Large intestine (tissue), 3 donors: ENCODE measurements at regions not wholly inside any gene's neighbourhood (a gene's known extent, or its start where the extent isn't known, plus 50 kb on each side); places are given as distances from the start of the nearest gene placed in this dataset.

ENCODE experiments used
- DNase-seq, 2 donors: peaks; one replicate each; pipeline versions ENCODE4 v3.0.0 to v3.0.0-alpha.2; 2013
- H3K27ac ChIP-seq: one replicate; pipeline ENCODE4 v1.5.1; 2013; ENCODE audit warnings: low read length
- H3K27me3 ChIP-seq: 2 replicates; pipeline ENCODE4 v1.6.1; 2013; ENCODE audit warnings: low read length; ENCODE audit not compliant: control insufficient read depth, insufficient read depth
- H3K36me3 ChIP-seq: 2 replicates; pipeline ENCODE4 v1.6.1; 2013; ENCODE audit warnings: low read length; ENCODE audit not compliant: control insufficient read depth, insufficient read depth
- H3K4me1 ChIP-seq: one replicate; pipeline ENCODE4 v1.6.1; 2013; ENCODE audit warnings: low read length; ENCODE audit not compliant: control insufficient read depth, insufficient read depth
- H3K4me3 ChIP-seq: one replicate; pipeline ENCODE4 v1.5.1; 2013; ENCODE audit warnings: low read length
- H3K9me3 ChIP-seq: one replicate; pipeline ENCODE4 v1.6.1; 2013; ENCODE audit warnings: mild to moderate bottlenecking, low read depth, low read length, moderate library complexity; ENCODE audit not compliant: control insufficient read depth
- WGBS: methylation state at CpG from one replicate; pipeline ENCODE4 v1.1.5; 2013; ENCODE audit warnings: low lambda C conversion rate; ENCODE audit not compliant: insufficient coverage; 5-methylcytosine and 5-hydroxymethylcytosine counted together

DNA sequence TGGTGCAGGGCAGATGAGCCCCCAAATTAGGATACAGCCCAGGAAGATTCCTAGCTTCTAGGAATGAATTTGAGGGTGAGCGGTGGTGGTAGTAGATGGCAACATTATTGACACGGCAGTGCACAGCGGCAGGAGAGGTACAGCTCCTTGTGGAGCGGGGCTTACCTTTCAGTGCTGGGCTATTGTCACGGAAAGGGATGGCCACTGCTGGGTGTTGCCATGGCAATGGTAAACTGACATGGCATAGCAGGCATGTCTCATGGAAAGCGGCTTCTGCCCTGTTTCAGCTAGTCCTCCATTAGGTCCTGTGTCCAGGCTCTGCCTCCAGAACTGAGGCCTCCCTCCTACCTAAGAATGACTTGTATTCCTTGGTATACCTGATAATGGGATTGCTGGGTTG, 81.8 kb upstream of the WDR1 start:
- H3K4me3 ChIP-seq = no peak overlapping the region
- H3K4me1 ChIP-seq = no peaks in the 10 kb centered on the region
- H3K36me3 ChIP-seq = no peaks in the 10 kb centered on the region
- H3K27me3 ChIP-seq = no peaks in the 10 kb centered on the region
- H3K9me3 ChIP-seq = no peaks in the 10 kb centered on the region
- H3K27ac ChIP-seq = no peak overlapping the region
- peak in 1 of 2 donors; percentile 0 for DNase-seq
- no CpG with 5 or more reads among the region's 6 CpGs for WGBS

DNA sequence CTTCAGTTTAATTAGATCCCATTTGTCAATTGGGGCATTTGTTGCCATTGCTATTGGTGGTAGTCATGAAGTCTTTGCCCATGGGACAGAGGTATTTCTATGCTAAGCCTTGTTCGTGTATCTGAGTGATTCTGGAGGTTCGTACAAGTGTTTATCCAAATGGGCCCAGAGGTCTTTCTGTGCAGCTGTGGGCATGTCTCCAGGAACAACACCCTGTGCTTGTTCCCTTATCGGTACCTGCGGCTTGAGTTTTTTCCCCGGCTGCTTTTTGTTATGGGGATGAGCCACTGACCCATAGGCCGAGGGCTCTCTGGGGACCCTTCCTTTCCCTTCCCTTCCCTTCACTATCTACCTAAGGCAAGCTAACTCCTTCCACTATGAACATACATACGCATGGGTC, 81.4 kb upstream of the WDR1 start:
- Histone ChIP-seq H3K27ac (no peak overlapping the region), H3K36me3 (no peaks in the 10 kb centered on the region), H3K4me3 (no peak overlapping the region), H3K27me3 (no peaks in the 10 kb centered on the region), H3K9me3 (no peaks in the 10 kb centered on the region), H3K4me1 (no peaks in the 10 kb centered on the region)
- DNase-seq = no peak
- 100% methylated on average over 1 of the region's 7 CpGs for WGBS

DNA sequence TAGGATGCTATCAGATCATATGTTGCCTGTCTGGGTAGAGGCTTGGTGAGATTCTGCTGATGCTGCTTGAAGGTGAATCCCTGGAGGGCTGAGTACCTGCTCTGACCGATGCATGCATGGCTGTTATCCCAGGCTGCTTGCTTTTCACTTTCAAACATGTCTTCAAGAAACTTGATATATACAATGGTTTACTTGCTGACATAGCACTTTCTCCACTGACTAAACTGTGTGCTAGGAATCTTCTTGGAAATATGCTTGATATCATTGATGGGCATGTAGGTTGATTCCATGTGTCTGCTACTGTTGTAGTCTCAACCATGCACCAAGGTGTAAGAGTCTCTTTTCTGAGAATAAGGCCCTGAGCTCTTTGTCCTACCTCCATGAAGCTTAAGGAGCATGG, 79.6 kb upstream of the WDR1 start:
- Histone ChIP-seq H3K4me3 (no peak overlapping the region), H3K27me3 (no peaks in the 10 kb centered on the region), H3K36me3 (no peaks in the 10 kb centered on the region), H3K27ac (no peak overlapping the region), H3K9me3 (no peaks in the 10 kb centered on the region), H3K4me1 (no peaks in the 10 kb centered on the region)
- DNase-seq = peak in 1 of 2 donors; percentile 0
- no CpG with 5 or more reads among the region's 1 CpG for WGBS

DNA sequence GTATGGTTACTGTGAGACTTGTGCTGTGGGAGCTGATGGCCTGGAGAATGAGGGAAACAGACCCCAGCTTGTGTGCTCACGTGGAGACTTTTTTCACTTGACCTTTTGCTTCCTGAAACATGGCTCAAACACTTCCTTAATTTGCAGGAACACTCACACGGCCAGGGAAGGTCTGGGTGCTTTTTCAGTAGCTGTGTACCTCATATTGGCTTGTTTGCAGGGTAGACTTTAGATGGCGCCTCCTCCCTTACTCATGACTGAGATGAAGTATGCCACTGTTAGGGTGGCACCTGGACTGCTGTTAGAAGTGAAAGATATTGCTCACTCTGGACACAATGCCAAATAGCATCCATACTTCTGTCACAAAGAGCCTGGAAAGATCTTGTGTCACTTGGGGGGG, 75.7 kb upstream of the WDR1 start:
- Histone ChIP-seq H3K27me3 (peaks cover 2% of the 10 kb centered on the region), H3K36me3 (no peaks in the 10 kb centered on the region), H3K4me1 (no peaks in the 10 kb centered on the region), H3K9me3 (no peaks in the 10 kb centered on the region), H3K27ac (no peak overlapping the region), H3K4me3 (no peak overlapping the region)
- DNase-seq = no peak
- no CpG with 5 or more reads among the region's 3 CpGs for WGBS

DNA sequence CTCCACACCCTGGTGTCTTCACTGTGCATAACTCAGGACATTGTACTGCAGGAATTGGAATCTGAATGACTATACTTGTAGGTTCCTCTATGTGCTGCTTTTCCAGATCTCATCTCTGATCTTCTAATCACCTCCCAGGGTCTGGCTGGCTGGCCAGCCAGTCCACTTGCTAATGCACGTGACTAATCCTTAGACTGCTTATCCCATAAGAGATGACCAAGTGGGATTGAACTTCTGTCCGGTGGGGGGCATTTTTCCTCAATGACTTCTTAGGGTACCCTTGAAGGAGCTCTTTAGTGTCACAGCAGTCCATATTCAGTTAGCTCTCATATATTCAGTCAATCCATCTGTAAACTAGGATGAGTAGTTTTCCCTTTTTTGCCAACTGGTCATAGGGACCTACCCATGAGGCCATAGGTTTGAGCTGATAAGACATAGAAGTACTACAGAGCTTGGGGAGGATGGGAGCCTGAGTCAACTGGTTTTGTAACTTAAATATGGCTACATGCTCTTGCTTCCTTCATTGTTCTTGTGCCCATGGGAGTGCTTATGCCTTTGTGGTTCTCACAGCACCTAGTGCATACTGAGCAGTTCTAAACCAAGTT, 71.9 kb upstream of the WDR1 start:
- Histone ChIP-seq H3K27ac (no peak overlapping the region), H3K4me3 (no peak overlapping the region), H3K27me3 (peaks cover 8% of the 10 kb centered on the region), H3K4me1 (no peaks in the 10 kb centered on the region), H3K36me3 (no peaks in the 10 kb centered on the region), H3K9me3 (no peaks in the 10 kb centered on the region)
- DNase-seq = no peak
- WGBS = no CpG with 5 or more reads among the region's 2 CpGs

DNA sequence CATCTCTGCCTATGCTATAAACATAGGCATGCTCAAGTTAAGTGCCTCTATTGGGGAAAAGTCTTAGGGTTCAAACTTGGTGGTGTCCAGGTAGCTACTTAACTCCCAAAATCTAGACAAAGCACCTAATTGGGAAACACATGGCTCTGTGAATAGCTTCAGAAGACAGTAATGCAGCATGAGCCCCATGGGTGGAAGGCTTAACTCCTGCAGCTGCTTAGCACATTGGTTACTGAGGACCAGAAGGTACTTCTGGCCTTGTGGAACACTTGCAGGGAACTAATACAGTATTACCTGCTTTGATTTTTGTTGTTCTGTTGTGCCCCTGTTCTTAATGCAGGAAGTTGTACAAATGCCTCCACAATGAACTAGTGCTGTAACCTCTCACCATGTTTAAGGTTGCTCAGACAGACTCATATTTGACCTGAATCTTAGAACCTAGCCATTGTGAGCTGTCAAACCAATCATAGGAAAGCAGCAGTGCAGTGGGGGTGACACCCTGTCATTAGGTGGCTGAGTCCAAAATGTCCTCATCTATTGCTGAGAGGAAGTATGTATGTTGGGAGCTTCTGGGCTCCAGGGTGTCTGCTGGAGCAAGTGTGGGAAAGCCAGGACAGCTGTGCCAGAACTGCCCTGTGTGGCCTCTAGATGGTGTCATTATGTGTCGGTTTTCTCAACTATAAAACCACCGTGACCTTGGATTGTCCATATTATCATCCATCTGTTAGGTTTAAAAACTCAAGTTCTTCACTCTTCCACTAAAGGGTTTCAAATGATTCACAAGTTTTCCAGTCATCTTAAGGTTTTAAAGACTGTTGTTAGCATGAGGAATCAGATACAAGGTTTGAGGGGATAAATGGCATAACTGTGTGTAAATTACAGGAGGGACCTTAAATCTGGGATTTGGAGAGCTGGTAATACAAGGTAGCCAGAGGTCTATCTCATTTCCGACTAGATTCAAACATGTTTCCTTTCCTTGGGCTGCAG, 69.9 kb upstream of the WDR1 start:
- Histone ChIP-seq H3K27ac (no peak overlapping the region), H3K4me1 (no peaks in the 10 kb centered on the region), H3K9me3 (no peaks in the 10 kb centered on the region), H3K36me3 (no peaks in the 10 kb centered on the region), H3K27me3 (peaks cover 8% of the 10 kb centered on the region), H3K4me3 (no peak overlapping the region)
- WGBS = no CpG with 5 or more reads among the region's 3 CpGs
- DNase-seq = no peak

DNA sequence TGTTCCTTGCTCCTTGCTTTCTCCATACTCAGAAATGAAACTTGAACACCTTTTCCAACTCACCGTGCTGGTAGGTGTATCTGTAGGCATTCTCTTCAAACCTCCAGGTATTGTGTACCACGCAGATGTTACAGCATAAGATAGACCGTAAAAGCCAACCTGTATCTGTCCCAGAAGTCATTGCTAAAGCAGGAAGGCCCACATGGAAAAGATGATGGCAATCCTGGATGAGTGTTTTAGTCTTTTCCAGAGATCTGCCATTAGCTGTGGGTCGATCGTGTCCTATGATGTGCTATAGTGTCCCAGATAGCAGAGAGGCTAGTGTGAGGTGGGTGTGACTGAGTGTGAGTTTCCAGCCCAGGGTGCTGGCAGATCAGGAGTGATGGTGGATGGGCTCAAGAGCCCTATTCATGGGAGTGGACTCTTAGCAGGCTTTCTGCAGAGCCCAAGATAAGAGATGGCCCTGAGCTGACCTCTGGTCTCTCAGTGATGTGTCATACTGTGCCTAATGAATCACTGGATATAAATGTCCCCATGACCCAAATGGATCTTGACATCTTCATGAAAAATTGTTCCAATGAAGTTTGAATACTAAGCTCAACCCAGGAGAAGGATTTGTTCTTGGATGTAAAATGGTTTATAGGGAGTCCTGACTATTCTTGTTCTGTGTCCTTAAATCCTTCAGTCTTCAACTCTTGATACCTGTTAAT, 69.1 kb upstream of the WDR1 start:
- Histone ChIP-seq H3K4me3 (no peak overlapping the region), H3K27me3 (peaks cover 8% of the 10 kb centered on the region), H3K9me3 (no peaks in the 10 kb centered on the region), H3K4me1 (no peaks in the 10 kb centered on the region), H3K36me3 (no peaks in the 10 kb centered on the region), H3K27ac (no peak overlapping the region)
- no peak for DNase-seq
- no CpG with 5 or more reads among the region's 5 CpGs for WGBS

DNA sequence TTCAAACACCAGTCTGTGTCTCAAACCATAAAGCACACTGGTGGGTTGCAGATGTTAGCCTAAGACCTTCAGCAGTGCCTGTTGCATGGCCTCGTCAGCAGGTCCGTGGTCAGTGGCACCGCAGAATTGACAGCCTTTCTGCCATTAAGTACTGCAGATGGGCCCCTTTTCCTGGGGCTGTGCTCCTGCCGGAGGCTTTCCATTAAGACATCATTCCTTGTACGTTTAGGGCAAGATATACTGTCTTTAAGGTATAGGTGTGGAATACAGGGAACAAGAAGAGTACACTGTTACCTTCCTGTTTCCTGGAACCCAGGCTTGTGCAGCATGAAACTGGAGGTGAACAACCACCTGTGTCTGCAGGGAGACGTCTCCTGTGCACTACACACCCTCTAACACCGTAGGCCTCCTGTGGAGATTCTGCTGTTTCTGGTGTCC, 67.9 kb upstream of the WDR1 start:
- DNase-seq = no peak
- H3K9me3 ChIP-seq = no peaks in the 10 kb centered on the region
- WGBS = no CpG with 5 or more reads among the region's 7 CpGs
- H3K4me3 ChIP-seq = no peak overlapping the region
- H3K27me3 ChIP-seq = peaks cover 8% of the 10 kb centered on the region
- H3K36me3 ChIP-seq = no peaks in the 10 kb centered on the region
- H3K27ac ChIP-seq = no peak overlapping the region
- no peaks in the 10 kb centered on the region for H3K4me1 ChIP-seq

DNA sequence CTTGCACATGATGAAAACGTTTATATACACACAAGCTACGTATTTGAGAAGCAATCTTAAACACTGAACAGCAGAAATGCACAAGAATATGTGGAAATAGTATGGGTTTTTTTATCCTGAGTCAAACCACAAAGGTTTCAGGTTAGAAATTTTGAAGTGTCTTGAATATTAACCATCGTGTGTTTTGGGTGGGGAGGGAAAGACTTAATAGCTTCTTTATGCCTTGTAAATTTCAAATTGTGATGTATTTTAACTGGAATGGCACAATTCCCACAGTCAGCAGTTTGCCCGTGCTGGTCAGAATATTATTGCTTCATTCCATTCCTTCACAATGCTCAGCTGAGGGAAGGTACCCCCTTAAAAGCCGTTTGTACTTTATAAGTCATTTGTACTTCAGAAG, 67.4 kb upstream of the WDR1 start:
- no peaks in the 10 kb centered on the region for H3K4me1 ChIP-seq
- H3K27me3 ChIP-seq = peaks cover 8% of the 10 kb centered on the region
- no peak overlapping the region for H3K27ac ChIP-seq
- no peaks in the 10 kb centered on the region for H3K9me3 ChIP-seq
- WGBS = no CpG with 5 or more reads among the region's 5 CpGs
- DNase-seq = no peak
- H3K36me3 ChIP-seq = no peaks in the 10 kb centered on the region
- H3K4me3 ChIP-seq = no peak overlapping the region

DNA sequence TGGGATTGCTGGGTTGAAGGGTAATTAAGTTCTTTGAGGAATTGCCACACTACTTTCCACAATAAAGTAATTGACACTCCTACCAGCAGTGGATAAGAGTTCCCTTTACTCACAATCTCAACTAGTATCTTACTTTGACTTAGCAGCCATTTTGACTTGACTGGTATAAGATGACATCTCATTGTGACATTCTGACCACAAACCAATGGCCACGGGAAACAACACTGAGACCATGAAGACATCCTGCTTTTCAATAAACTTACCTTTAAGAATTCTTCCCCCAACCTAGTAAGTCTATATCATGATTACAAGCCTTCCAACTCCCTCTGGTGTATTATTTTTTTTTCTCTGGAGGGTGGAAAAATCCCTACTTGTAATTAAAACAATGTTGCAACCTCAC, 66.9 kb upstream of the WDR1 start:
- no peak overlapping the region for H3K27ac ChIP-seq

More for the DNA sequence above, 66.9 kb upstream of the WDR1 start:
- no CpG with 5 or more reads among the region's 1 CpG for WGBS
- no peak for DNase-seq
- Histone ChIP-seq H3K4me1 (no peaks in the 10 kb centered on the region), H3K27me3 (peaks cover 8% of the 10 kb centered on the region), H3K4me3 (no peak overlapping the region), H3K36me3 (no peaks in the 10 kb centered on the region), H3K9me3 (no peaks in the 10 kb centered on the region)
